ENCODE measurements at regions not wholly inside any gene's neighbourhood (a gene's known extent, or its start where the extent isn't known, plus 50 kb on each side); places are given as distances from the start of the nearest gene placed in this dataset.
A peak's percentile ranks its signal among the peaks of the same experiment; 100 is the strongest.

DNA sequence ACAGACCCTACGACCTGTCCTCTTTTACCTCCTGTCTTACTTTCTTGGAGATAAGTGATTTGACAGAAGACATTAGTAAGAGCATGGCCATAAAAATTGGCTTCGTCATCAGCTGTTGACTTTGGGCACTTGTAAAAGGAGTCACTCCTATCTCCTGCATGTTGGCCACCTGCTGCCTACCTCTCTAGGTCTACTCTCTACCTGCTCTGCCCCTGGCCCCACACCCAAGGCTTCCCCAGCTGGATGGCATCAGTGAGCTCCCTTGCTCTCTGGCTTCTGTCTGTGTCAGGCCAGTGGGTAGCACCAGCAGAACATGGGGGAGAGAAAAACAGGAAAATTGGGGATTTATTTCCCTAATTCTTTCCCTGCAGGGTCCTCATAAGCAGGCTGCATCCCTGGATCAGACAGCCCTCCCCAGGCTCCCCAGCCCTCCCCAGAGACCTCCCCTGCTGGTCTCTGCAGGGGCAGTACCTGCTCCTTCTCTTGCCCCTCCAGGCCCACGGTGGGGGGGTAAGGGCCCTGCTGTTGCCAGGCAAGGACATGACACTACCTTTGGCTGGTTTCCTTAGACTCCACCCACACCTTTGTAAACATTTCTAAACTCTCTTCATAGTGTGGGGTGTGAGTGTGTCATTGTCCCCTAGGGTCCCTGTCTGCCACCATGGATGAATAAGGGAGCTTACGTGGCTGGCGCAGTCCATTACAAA is 157.0 kb upstream of the NECTIN1 start:
- no peak for DNase-seq (ENCODE audit: low spot score)

DNA sequence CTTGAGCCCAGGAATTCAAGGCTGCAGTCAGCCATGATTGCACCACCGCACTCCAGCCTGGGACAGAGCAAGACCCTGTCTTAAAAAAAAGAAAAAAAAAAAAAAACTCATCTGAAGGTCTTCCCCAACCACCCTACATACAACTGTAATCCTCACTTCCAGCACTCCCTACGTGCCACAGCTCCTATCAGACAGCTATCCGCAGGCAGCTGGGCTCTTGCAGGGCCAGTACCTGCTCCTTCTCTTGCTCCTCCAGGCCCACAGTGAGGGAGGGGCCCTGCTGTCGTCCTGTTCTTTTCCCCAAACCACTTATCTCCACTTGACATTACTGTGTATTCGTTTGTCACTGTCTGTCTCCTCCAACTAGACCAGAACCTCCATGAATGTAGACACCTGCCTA is 156.1 kb upstream of the NECTIN1 start:
- no peak for DNase-seq (ENCODE audit: low spot score)

DNA sequence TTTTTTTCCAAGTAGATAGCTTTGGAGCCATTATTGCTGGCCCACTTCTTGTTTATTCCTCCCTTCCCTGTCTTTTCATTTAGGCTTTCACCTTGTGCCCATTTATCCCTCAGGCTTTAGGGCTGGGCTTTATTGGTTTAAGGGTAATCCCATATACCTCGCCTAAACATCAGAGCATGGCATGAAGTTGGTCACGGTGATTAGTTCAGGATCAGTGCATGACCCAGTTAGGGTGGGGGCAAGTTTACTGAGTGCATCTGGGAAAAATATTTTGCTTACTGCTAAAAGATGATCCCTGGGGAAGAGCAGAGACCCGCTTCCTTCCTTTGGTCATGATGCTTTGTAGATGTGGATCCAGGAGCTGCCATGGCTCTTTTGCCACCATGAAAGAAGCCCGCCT is 153.3 kb upstream of the NECTIN1 start:
- DNase-seq (ENCODE audit: low spot score), result no peak

- no peak for DNase-seq (ENCODE audit: low spot score)
These were observed 151.9 kb upstream of the NECTIN1 start for GRCh38 chr11:119880873-119881272.

- DNase-seq (ENCODE audit: low spot score), result no peak
These were observed 151.1 kb upstream of the NECTIN1 start for GRCh38 chr11:119880143-119880542.

- DNase-seq (ENCODE audit: low spot score), result no peak
These were observed 150.0 kb upstream of the NECTIN1 start for GRCh38 chr11:119878990-119879389.

DNA sequence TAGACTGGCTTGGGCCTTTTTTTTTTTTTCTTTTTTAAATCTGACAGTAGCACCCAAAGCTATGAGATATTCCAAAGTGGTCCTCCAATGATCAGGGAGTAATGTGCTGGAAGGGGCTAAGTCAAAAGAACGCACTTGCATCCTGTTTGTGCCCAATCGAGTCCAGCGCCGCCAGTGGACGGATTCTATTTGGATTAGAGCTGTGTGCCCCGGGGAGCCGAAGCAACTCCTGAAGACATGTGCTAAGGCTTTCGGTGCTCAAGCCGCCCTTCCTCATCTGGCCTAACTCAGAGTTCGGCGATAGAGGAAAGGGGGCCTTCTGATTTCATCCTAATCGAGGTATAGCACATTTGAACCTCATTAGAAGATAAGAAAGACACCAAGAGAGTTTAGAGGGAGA is 147.8 kb upstream of the NECTIN1 start:
- no peak for DNase-seq (ENCODE audit: low spot score)

DNA sequence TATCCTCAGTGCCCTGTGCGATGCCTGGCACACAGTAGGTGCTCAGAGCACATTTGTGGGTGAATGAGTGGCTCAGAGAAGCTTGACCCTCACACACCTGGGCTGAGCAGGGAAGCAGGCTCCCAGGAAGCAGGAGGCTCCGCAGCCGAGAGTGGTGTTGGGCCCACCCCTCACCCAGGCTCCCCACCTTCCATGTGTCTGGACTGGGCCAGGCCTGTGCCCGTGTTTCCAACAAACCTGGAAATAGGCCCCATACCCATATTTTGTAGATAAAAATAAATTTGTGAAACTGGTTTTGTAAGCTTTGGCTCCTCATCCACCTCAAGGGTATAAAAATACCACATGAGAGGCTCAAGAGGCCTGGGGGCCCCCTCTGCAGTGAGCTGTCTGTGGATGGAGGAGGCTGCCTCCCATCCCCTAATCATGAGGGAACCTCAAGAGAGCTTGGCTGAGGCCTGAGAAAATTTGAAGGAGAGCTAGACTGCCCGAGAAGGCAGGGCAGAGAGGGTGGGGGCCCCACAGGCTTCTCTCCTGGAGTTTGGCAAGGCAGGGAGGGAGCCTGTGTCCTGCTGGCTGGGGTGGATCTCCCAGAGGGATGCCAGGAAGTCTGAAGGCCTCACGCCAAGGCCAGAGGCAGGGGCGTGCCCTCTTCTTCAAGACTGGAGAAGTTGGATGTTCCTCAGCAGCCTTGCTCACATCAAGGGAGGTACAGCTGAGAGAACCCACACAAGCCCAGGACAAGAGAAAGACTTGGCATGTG is 147.0 kb upstream of the NECTIN1 start:
- no peak for DNase-seq (ENCODE audit: low spot score)

DNA sequence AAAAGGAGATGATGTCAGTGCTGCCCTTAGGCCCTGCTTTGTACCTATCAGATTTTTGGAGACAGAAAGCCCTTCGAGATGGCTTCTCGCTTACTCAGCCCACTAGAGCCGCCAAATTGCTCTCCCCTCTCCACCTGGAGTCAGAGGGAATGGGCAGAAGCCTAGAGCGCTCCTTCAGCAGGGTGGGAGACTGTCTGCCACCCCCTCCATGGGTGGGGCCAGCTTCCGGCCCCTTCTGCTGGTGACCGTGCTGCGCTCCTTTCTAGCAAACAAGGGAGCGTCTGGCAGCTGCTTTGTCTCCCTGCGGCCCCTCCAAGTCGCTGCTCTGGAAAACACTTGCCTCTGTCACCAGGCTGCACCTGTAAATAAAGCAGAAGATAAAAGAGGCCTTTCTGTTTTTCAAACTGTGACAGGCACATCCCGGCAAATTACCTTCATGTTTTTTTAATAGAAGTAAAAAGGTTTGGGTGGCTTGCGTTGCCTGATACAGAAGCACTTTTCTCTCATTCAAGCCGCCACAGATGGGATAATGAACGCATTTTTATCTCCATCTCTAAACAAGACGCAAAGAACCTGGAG is 145.7 kb upstream of the NECTIN1 start:
- DNase-seq (ENCODE audit: low spot score), result no peak

- DNase-seq (ENCODE audit: low spot score), result no peak
These were observed 144.9 kb upstream of the NECTIN1 start for GRCh38 chr11:119873761-119874421.

GRCh38 chr11:119872611-119873310 is 143.8 kb upstream of the NECTIN1 start:
- no peak for DNase-seq (ENCODE audit: low spot score)

DNA sequence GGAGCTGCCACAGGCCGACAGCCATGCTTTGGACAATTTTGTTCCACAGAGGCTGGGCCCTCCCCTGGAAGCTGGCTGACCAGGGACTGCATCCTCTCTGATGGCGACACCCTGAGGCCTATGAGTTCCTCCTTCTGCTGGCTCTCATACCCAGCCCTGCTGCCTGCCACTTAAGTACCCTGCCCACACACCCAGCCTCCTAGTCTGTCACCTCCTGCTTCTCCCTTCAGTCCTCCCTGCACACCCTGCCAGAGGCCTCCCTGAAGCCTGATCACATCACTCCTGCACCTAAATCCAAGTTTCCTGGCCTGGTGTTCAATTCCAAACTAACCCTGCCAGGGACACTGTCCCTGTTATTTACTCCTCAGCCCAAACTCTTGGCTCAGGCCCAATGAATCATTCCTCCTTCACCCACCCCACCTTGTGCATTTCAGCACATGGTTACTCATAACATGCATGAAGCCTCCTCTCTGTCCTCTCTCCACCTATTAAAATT is 136.7 kb upstream of the NECTIN1 start:
- DNase-seq (ENCODE audit: low spot score), result no peak

GRCh38 chr11:119864836-119865235 is 135.8 kb upstream of the NECTIN1 start:
- DNase-seq (ENCODE audit: low spot score), result no peak

GRCh38 chr11:119863851-119864601 is 135.0 kb upstream of the NECTIN1 start:
- peak; percentile 1 for DNase-seq (ENCODE audit: low spot score)

GRCh38 chr11:119863236-119863635 is 134.2 kb upstream of the NECTIN1 start:
- DNase-seq (ENCODE audit: low spot score), result no peak

DNA sequence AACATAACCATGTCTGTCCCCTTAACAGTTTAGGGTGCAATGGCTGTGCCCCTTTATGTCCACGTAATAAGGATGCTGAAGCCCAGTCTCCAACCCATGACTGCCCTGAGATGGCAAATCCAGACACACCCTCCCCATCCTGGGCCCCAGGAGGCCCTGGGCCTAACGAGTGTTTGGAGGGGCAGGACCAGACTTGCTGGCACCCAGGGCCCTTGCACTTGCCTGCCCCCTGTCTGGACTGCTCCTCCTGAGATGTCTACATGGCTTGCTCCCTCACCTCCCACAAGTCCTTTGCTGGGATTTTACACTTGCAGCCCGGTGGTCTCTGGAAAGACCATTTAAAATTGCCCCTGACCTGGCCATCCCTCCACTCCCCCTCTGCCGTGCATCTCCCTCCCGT is 132.2 kb upstream of the NECTIN1 start:
- DNase-seq (ENCODE audit: low spot score), result no peak

DNA sequence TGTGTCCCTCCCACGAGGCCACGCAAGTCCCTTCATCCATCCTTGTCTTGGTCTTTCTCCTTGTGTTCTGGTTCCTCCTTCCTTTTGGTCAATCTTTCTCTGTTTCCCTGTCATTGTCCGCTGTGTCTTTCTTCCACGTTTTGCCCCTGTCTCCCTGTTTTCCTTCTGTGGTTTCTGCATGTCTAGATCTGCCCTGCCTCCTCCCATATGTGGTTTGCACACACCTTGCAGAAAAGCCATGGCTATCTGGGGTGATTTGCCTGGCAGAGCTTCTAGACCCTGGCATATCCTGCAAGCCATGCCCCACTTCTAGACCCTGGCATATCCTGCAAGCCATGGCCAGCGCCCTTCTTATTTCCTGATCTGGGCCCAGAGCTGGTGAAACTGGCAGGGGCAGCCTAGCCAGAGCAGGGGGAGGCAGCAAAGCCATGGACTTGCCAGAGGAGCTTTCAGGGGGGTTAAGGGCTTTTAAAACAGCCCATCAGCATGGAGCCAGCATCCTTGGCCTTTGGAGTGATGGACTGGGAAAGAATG is 131.6 kb upstream of the NECTIN1 start:
- DNase-seq (ENCODE audit: low spot score), result no peak

- no peak for DNase-seq (ENCODE audit: low spot score)
These were observed 130.7 kb upstream of the NECTIN1 start for GRCh38 chr11:119859684-119860083.

- no peak for DNase-seq (ENCODE audit: low spot score)
These were observed 129.3 kb upstream of the NECTIN1 start for GRCh38 chr11:119858288-119858687.

GRCh38 chr11:119856681-119857485 is 127.9 kb upstream of the NECTIN1 start:
- no peak for DNase-seq (ENCODE audit: low spot score)

Measured in SK-N-DZ (cell line).